DLD1 (cell line): ENCODE measurements at regions not wholly inside any gene's neighbourhood (a gene's known extent, or its start where the extent isn't known, plus 50 kb on each side); places are given as distances from the start of the nearest gene placed in this dataset.

Experiments used
- in situ Hi-C: cut with HindIII; loops from 2 replicates; pipeline ENCODE4 v1.10.0; 2017; ENCODE audit warnings: low sequenced_read_pairs

GRCh38 chr12:93197067-93197593 is 180.6 kb upstream of the NUDT4 start:
- in situ Hi-C loops, result no loop called here

- in situ Hi-C loops, result no loop called here
Observed at GRCh38 chr12:93198086-93198485, 179.6 kb upstream of the NUDT4 start.

DNA sequence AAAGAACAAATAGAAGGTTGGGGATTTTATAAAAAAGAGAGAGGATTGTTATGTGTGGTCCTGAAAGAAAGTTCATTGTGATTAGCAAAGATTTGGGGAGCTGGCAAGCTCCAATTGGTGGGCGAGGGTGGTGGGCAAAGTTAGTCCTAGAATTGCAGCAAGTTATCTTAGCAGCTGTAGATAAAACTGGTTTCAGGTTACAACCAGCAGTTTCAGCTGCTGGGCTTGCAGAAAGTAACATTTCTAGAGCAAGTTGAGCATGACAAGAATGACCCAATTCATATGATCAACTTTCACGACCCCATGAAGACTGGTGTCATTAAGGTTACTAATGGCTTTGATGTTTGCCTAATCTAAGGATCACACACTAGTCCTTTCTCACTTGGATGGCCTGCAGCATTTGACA is 177.9 kb upstream of the NUDT4 start:
- in situ Hi-C loops, result no loop called here

GRCh38 chr12:93200291-93200917 is 177.3 kb upstream of the NUDT4 start:
- in situ Hi-C loops, result no loop called here

DNA sequence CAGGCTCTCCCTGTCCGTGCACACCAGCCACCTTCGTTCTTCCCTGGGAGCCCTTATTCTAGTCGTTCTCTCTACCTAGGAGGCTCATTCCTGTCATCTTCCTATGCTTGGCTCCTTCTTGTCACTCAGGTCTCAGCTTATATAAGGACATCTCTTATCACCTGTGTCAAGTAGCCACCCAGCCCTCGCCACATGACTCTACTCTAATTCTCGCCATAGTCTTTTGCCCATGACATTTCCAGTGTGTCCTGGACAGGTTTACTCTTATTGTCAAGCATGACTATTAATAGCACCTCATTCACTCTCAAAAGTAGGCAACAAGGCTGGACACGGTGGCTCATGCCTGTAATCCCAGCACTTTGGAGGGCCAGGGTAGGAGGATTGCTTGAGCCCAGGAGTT is 175.7 kb upstream of the NUDT4 start:
- in situ Hi-C loops, result no loop called here

DNA sequence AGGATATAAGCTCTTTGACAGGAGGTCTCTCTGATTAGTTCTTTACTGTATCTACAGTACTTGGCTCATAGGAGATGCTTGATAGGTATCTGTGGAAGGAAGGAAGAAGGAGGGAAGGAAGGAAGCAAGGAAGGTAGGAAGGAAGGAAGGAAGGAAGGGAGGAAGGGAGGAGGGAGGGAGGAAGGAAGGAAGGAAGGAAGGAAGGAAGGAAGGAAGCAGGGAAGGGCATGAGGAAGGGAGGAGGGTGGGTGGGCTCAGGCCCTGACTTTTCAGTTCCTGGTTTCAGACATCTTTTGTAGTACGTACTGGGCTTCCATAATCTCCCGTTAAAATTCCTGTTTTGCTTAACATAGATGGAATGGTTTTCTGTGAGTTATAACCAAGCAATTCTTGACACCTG is 175.0 kb upstream of the NUDT4 start:
- in situ Hi-C loops, result no loop called here

DNA sequence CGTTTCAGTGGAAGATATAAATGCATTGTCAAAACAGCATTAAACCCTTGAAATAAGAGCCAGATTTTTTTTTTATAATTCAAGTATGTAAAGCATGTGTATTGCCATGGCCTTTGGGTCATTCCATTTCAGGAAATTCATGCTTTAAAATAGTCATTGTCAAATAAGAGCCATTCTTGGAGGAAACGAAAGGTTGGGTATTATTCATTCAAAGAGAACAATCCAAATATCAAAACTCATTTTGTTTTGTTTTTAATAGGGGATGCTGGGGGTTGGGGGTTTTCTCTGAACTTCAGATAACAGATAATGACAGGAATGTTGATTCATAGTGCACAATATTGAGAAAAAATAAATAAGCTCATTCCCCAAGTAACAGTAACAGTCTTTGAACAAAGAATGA is 174.4 kb upstream of the NUDT4 start:
- in situ Hi-C loops, result no loop called here

DNA sequence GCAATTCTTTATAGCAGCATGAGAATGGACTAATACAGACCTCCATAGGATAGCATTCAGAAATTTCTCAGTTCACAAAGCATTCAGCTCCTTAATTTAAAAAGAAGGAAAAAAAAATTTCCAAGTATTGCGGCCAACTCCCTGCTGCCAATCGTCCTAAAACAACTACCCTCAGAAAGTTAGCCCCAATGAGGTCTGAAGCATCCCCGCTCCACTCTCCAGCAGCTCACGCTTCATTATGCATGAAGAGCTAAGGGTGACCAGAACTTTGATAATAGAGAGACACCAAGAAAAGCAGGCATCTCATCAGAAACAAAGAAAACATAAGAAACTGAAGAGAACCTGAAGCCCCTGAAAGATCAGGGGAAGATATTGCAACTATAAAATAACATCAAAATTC is 172.8 kb upstream of the NUDT4 start:
- in situ Hi-C loops, result no loop called here

GRCh38 chr12:93205361-93205760 is 172.4 kb upstream of the NUDT4 start:
- in situ Hi-C loops, result no loop called here

DNA sequence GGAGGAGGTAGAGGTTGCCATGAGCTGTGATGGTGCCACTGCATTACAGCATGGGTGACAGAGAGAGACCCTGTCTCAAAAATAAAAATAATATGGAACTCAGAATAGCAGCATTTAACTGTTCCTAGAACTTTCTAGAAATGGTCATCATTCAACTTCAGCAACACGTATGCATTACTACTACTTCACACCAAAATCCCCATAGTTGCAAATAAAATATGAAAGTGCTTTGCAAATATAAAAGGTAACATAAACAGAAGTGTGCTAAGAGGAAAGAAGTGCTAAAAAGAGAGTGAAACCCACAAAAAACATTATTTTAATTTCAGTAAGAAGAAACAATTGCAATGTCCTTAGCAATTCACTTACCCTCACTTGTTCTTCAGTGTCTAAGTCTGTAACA is 169.7 kb upstream of the NUDT4 start:
- in situ Hi-C loops, result no loop called here

GRCh38 chr12:93214523-93215289 is 163.0 kb upstream of the NUDT4 start:
- in situ Hi-C loops, result no loop called here

GRCh38 chr12:93215290-93215678 is 162.4 kb upstream of the NUDT4 start:
- in situ Hi-C loops, result no loop called here

GRCh38 chr12:93219947-93220346 is 157.8 kb upstream of the NUDT4 start:
- in situ Hi-C loops, result no loop called here

DNA sequence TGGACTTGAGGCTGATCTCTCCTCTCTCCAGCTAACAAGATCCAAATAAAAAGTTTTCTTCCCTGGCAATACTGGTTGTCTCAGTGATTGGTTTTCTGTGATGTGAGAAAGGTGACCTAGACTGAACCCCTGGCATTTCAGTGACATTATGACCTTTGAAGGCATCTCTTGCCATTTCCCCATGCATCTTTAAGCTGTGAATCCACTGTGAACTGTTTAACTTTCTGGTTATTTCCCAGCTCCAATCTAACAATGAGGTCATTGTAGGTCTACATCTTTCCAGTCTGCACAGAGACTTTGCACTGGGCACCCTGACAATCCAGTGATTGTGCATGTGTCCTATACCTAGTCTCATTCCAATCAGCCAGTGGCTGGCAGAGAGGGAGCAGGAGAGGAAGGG is 155.9 kb upstream of the NUDT4 start:
- in situ Hi-C loops, result no loop called here

GRCh38 chr12:93223440-93224426 is 154.0 kb upstream of the NUDT4 start:
- in situ Hi-C loops, result no loop called here

DNA sequence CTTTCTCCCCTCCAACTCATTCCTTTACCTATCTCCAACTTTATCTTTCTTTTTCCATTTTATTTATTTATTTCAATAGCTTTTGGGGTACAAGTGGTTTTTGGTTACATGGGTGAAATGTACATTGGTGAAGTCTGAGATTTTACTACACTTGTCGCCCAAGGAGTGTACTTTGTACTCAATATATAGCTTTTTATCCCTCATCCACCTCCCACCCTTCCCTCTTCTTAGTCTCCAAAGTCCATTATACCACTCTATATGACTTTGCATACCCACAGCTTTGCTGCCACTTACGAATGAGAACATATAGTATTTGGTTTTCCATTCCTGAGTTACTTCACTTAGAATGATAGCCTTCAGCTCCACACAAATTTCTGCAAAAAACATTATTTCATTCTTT is 152.6 kb upstream of the NUDT4 start:
- in situ Hi-C loops, result no loop called here

GRCh38 chr12:93226361-93226760 is 151.4 kb upstream of the NUDT4 start:
- in situ Hi-C loops, result no loop called here

DNA sequence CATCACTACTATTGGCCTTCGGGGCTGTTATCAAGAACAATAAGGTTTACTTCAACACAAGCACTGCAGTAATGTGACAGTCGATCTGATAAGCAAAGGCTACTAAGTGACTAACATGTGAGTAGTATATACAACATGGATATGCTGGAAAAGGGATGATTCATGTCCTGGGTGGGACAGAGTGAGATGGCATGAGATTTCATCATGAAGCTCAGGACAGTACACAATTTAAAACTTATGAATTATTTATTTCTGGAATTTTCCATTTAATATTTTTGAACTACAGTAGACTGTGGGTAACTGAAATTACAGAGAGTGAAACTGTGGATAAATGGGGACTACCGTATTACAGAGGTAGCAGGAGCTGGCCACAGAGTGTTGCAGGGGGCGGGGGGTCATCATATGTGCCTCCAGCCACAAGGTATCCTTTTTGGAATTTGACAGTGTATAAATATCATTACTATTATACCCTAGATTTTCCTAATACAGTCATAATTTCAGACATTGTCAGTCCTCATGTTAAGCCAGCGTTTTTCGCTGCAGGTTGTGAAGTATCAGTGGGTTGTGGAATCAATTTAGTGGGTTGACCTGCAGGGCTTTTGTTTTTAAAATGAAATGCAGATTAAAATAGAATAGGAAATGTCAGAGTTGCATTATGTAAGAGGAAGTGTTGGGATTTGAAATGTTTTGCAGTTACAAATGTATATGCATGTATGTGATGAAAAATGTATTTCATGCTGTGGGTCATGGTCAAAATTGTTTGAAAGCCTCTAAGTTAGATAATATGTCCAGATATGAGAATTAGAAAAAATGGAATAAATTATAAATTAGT is 148.0 kb upstream of the NUDT4 start:
- in situ Hi-C loops, result no loop called here

DNA sequence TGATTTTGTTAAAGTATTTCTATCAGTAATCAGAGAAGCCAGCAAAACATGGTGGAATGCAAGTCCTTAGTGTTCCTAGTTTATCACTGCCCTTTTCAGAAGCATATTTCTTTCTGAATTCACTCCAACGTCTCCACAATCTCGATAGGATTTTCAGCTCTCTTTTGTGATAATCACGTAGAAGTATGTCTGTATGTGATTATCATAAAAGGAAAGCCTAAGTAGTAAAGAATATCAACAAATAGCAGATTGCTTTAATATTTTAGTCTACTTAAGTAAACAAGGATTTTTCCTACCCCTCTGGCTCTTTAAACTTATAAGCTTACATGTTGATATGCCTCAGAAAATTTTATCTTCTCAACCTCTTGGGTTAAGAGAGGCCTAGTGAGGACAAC is 147.4 kb upstream of the NUDT4 start:
- in situ Hi-C loops, result no loop called here

DNA sequence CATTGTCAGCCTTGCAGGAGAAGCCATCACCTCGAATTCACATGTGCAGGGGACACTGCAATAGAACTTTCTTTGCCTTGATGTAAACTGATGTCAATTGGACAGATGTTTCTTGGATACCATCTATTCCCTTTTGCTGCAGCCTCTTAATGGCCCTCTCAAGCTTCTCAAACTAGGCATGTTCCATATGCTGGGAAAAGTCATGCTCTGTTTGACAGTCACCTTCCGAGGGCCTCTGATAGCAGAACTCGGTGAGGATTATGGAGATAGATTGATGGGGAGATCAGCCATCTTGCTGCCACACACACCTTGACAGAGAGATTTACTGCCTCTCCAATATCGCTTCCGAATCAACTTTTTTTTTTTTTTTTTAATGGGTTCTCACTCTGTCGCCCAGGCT is 145.8 kb upstream of the NUDT4 start:
- in situ Hi-C loops, result no loop called here
